ENCODE measurements at regions not wholly inside any gene's neighbourhood (a gene's known extent, or its start where the extent isn't known, plus 50 kb on each side); places are given as distances from the start of the nearest gene placed in this dataset.

- peaks cover 6% of the 10 kb centered on the region for H3K4me1 Mint-ChIP-seq
- peaks cover 22% of the 10 kb centered on the region for H3K9me3 Mint-ChIP-seq
- no peaks in the 10 kb centered on the region for H3K27me3 Mint-ChIP-seq (ENCODE audit: low read depth)
Measured at GRCh38 chr17:82998637-82999036, 80.8 kb upstream of the METRNL start.

GRCh38 chr17:83000738-83001137 lies 78.7 kb upstream of the METRNL start:
- Mint-ChIP-seq H3K27ac (ENCODE audit: unreplicated experiment) (no peak overlapping the region), H3K4me3 (no peak overlapping the region), H3K9me3 (peaks cover 13% of the 10 kb centered on the region), H3K4me1 (peaks cover 6% of the 10 kb centered on the region), H3K36me3 (ENCODE audit: low read depth) (peaks cover 38% of the 10 kb centered on the region), H3K27me3 (ENCODE audit: low read depth) (no peaks in the 10 kb centered on the region)
- TF ChIP-seq CTCF (conservative IDR thresholded peaks at IDR 0.05) = no peak
- no peak for DNase-seq (ENCODE audit: low read depth, low spot score)

More at GRCh38 chr17:82998637-82999036, 80.8 kb upstream of the METRNL start:
- no peak for DNase-seq (ENCODE audit: low read depth, low spot score)
- no peak for TF ChIP-seq CTCF (conservative IDR thresholded peaks at IDR 0.05)
- H3K4me3 Mint-ChIP-seq = no peak overlapping the region
- H3K36me3 Mint-ChIP-seq (ENCODE audit: low read depth) = peaks cover 42% of the 10 kb centered on the region
- no peak overlapping the region for H3K27ac Mint-ChIP-seq (ENCODE audit: unreplicated experiment)

- DNase-seq (ENCODE audit: low read depth, low spot score) = no peak
Measured at GRCh38 chr17:83002118-83002805, 77.1 kb upstream of the METRNL start.

GRCh38 chr17:83004791-83005380 lies 74.5 kb upstream of the METRNL start:
- H3K9me3 Mint-ChIP-seq = no peaks in the 10 kb centered on the region

More at GRCh38 chr17:83002118-83002805, 77.1 kb upstream of the METRNL start:
- no peak for TF ChIP-seq CTCF (conservative IDR thresholded peaks at IDR 0.05)
- Mint-ChIP-seq H3K36me3 (ENCODE audit: low read depth) (peaks cover 33% of the 10 kb centered on the region), H3K27me3 (ENCODE audit: low read depth) (no peaks in the 10 kb centered on the region), H3K4me1 (peaks cover 4% of the 10 kb centered on the region), H3K27ac (ENCODE audit: unreplicated experiment) (no peak overlapping the region), H3K9me3 (peaks cover 6% of the 10 kb centered on the region), H3K4me3 (no peak overlapping the region)

GRCh38 chr17:83005639-83006038 lies 73.8 kb upstream of the METRNL start:
- H3K27ac Mint-ChIP-seq (ENCODE audit: unreplicated experiment) = no peak overlapping the region
- H3K36me3 Mint-ChIP-seq (ENCODE audit: low read depth) = peaks cover 19% of the 10 kb centered on the region
- no peaks in the 10 kb centered on the region for H3K9me3 Mint-ChIP-seq
- H3K4me1 Mint-ChIP-seq = no peaks in the 10 kb centered on the region
- no peaks in the 10 kb centered on the region for H3K27me3 Mint-ChIP-seq (ENCODE audit: low read depth)
- TF ChIP-seq CTCF (conservative IDR thresholded peaks at IDR 0.05) = no peak
- no peak overlapping the region for H3K4me3 Mint-ChIP-seq
- no peak for DNase-seq (ENCODE audit: low read depth, low spot score)

More at GRCh38 chr17:83004791-83005380, 74.5 kb upstream of the METRNL start:
- Mint-ChIP-seq H3K4me1 (no peaks in the 10 kb centered on the region), H3K27me3 (ENCODE audit: low read depth) (no peaks in the 10 kb centered on the region), H3K36me3 (ENCODE audit: low read depth) (peaks cover 20% of the 10 kb centered on the region), H3K4me3 (no peak overlapping the region), H3K27ac (ENCODE audit: unreplicated experiment) (no peak overlapping the region)
- no peak for DNase-seq (ENCODE audit: low read depth, low spot score)
- no peak for TF ChIP-seq CTCF (conservative IDR thresholded peaks at IDR 0.05)

Measured in neural crest cell (in vitro differentiated cells).